H1 (cell line): ENCODE measurements at regions not wholly inside any gene's neighbourhood (a gene's known extent, or its start where the extent isn't known, plus 50 kb on each side); places are given as distances from the start of the nearest gene placed in this dataset.

ENCODE experiments used
- CTCF ChIA-PET: fragments of 300-600 bp; sonication (Branson Sonifier 250); formaldehyde crosslinking; loops from one replicate; lab custom pipeline; 2021; ENCODE audit not compliant: partially characterized antibody; lab: Charles Lee
- POLR2A ChIA-PET: fragments of 300-600 bp; sonication (Branson Sonifier 250); formaldehyde crosslinking; loops from one replicate; lab custom pipeline; 2021; ENCODE audit warnings: inconsistent platforms; ENCODE audit not compliant: partially characterized antibody; lab: Charles Lee
- DNase-seq, 2 experiments: peaks; one replicate each; pipeline versions ENCODE4 v3.0.0 to v3.0.0-alpha.2; 2010 to 2022; ENCODE audit warnings: low spot score in 2 of 2, low read depth in 1 of 2, mixed read lengths in 1 of 2
- FAIRE-seq: peaks from 2 replicates; lab custom pipeline; 2011; peaks lifted over from hg19 to GRCh38; lab: Jason Lieb, UNC
- H2AFZ ChIP-seq: 2 replicates; pipeline ENCODE4 v1.8.1; 2012; ENCODE audit warnings: low read length, inconsistent platforms
- H2AK5ac ChIP-seq: 2 replicates; pipeline ENCODE4 v1.6.1; 2013; ENCODE audit warnings: low read depth, low read length
- H2BK120ac ChIP-seq: replicated peaks from 2 replicates; pipeline ENCODE3; 2013; ENCODE audit warnings: low read depth, low read length, inconsistent platforms
- H2BK12ac ChIP-seq: 2 replicates; pipeline ENCODE4 v1.6.1; 2013; ENCODE audit warnings: low read depth, low read length
- H2BK15ac ChIP-seq: 2 replicates; pipeline ENCODE4 v1.6.1; 2013; ENCODE audit warnings: low read length
- H2BK20ac ChIP-seq: 2 replicates; pipeline ENCODE4 v1.6.1; 2013; ENCODE audit warnings: low read length
- H2BK5ac ChIP-seq: 2 replicates; pipeline ENCODE4 v1.6.1; 2013; ENCODE audit warnings: low read depth, low read length
- H3K14ac ChIP-seq: 2 replicates; pipeline ENCODE4 v1.6.1; 2013; ENCODE audit warnings: inconsistent platforms; ENCODE audit not compliant: insufficient read length
- H3K18ac ChIP-seq: 2 replicates; pipeline ENCODE4 v1.6.1; 2013; ENCODE audit warnings: low read length; ENCODE audit errors: extremely low read depth
- H3K23ac ChIP-seq: 2 replicates; pipeline ENCODE4 v1.6.1; 2013; ENCODE audit warnings: inconsistent platforms; ENCODE audit not compliant: insufficient read length
- H3K23me2 ChIP-seq: 2 replicates; pipeline ENCODE4 v1.6.1; 2013; ENCODE audit warnings: low read depth, low read length
- H3K27ac ChIP-seq: 2 replicates; pipeline ENCODE4 v1.6.1; 2011; ENCODE audit warnings: low read depth, low read length, inconsistent platforms
- H3K27me3 ChIP-seq, 4 experiments: replicated peaks in 1 of 4; 1 replicate in 1 of 4; 2 replicates in 3 of 4; pipeline versions ENCODE4 v1.6.1 to v1.8.1; 2011 to 2013; ENCODE audit warnings: low read length in 3 of 4, mild to moderate bottlenecking in 3 of 4, inconsistent platforms in 2 of 4, mixed read lengths in 2 of 4, moderate library complexity in 1 of 4; ENCODE audit not compliant: control insufficient read depth in 3 of 4, insufficient read depth in 3 of 4; ENCODE audit errors: extremely low read depth in 1 of 4
- H3K36me3 ChIP-seq, 4 experiments: 2 replicates each; pipeline versions ENCODE4 v1.6.1 to v1.8.1; 2011 to 2013; ENCODE audit warnings: mild to moderate bottlenecking in 4 of 4, low read length in 3 of 4, moderate library complexity in 2 of 4, control low read depth in 1 of 4, inconsistent platforms in 1 of 4; ENCODE audit not compliant: insufficient read depth in 4 of 4, control insufficient read depth in 2 of 4
- H3K4ac ChIP-seq: replicated peaks from 2 replicates; pipeline ENCODE3; 2013; ENCODE audit warnings: low read length, low read depth, mixed read lengths, inconsistent platforms; ENCODE audit not compliant: insufficient read length
- H3K4me1 ChIP-seq, 4 experiments: replicated peaks in 1 of 4; 1 replicate in 1 of 4; 2 replicates in 3 of 4; pipeline versions ENCODE4 v1.6.1 to v1.8.1; 2011 to 2013; ENCODE audit warnings: low read length in 3 of 4, inconsistent platforms in 2 of 4, mixed read lengths in 1 of 4; ENCODE audit not compliant: insufficient read depth in 4 of 4, control insufficient read depth in 3 of 4
- H3K4me2 ChIP-seq, 2 experiments: 2 replicates each; pipeline versions ENCODE4 v1.6.1 to v1.8.1; 2011 to 2013; ENCODE audit warnings: low read depth in 2 of 2, low read length in 2 of 2, control low read depth in 1 of 2, inconsistent platforms in 1 of 2, mild to moderate bottlenecking in 1 of 2; ENCODE audit not compliant: insufficient read depth in 1 of 2
- H3K4me3 ChIP-seq, 4 experiments: fragments of 200-600, 300-600 bp in 1 of 4; sonication (generic), shearing (Covaris generic), sonication (Bioruptor Twin) in 1 of 4; 2 replicates each; pipeline versions ENCODE4 v1.5.1 to v1.8.1; 2011 to 2016; ENCODE audit warnings: low read length in 4 of 4, low read depth in 3 of 4, control low read depth in 2 of 4, inconsistent platforms in 2 of 4, mild to moderate bottlenecking in 2 of 4, mixed read lengths in 1 of 4, moderate library complexity in 1 of 4; ENCODE audit not compliant: insufficient read depth in 2 of 4; ENCODE audit errors: extremely low read depth in 1 of 4
- H3K56ac ChIP-seq: replicated peaks from 2 replicates; pipeline ENCODE3; 2013; ENCODE audit warnings: low read depth, mild to moderate bottlenecking, mixed read lengths, low read length, inconsistent platforms; ENCODE audit not compliant: insufficient read length
- H3K79me1 ChIP-seq: 2 replicates; pipeline ENCODE4 v1.6.1; 2013; ENCODE audit warnings: low read depth, low read length, control low read depth
- H3K79me2 ChIP-seq, 2 experiments: 2 replicates each; pipeline versions ENCODE4 v1.6.1 to v1.8.1; 2012 to 2013; ENCODE audit warnings: low read length in 2 of 2, mild to moderate bottlenecking in 2 of 2, inconsistent platforms in 1 of 2; ENCODE audit not compliant: insufficient read depth in 2 of 2, control insufficient read depth in 1 of 2
- H3K9ac ChIP-seq, 4 experiments: replicated peaks in 1 of 4; 1 replicate in 1 of 4; 2 replicates in 3 of 4; pipeline versions ENCODE4 v1.6.1 to v1.8.1; 2011 to 2013; ENCODE audit warnings: low read depth in 3 of 4, low read length in 3 of 4, control low read depth in 2 of 4, mild to moderate bottlenecking in 2 of 4, moderate library complexity in 2 of 4, inconsistent platforms in 1 of 4; ENCODE audit errors: extremely low read depth in 1 of 4
- H3K9me3 ChIP-seq, 2 experiments: 2 replicates each; pipeline versions ENCODE4 v1.6.1 to v1.8.1; 2012 to 2013; ENCODE audit warnings: mild to moderate bottlenecking in 2 of 2, moderate library complexity in 2 of 2, control low read depth in 1 of 2, inconsistent platforms in 1 of 2, low read depth in 1 of 2, low read length in 1 of 2, mixed read lengths in 1 of 2; ENCODE audit not compliant: insufficient read depth in 2 of 2
- H4K20me1 ChIP-seq, 2 experiments: replicated peaks in 1 of 2; 2 replicates each; pipeline versions ENCODE3 to v1.8.1; 2011 to 2013; ENCODE audit warnings: inconsistent platforms in 2 of 2, low read length in 2 of 2, mild to moderate bottlenecking in 1 of 2; ENCODE audit not compliant: insufficient read depth in 2 of 2, control insufficient read depth in 1 of 2
- H4K5ac ChIP-seq: 2 replicates; pipeline ENCODE4 v1.6.1; 2013; ENCODE audit warnings: low read length, low read depth, mixed read lengths, inconsistent platforms; ENCODE audit not compliant: insufficient read length
- H4K8ac ChIP-seq: 2 replicates; pipeline ENCODE4 v1.8.0; 2013; ENCODE audit warnings: mild to moderate bottlenecking, moderate library complexity, low read length, inconsistent platforms; ENCODE audit not compliant: insufficient read depth; ENCODE audit errors: extremely low read depth
- H4K91ac ChIP-seq: replicated peaks from 2 replicates; pipeline ENCODE3; 2013; ENCODE audit warnings: low read length, mixed read lengths, inconsistent platforms; ENCODE audit not compliant: insufficient read length
- BCL11A ChIP-seq, 2 experiments: IDR thresholded peaks; one replicate each; pipeline ENCODE4 v1.6.1; 2011; ENCODE audit warnings: low read depth in 2 of 2, low read length in 2 of 2, mild to moderate bottlenecking in 2 of 2
- CBX8 ChIP-seq: fragments of 300-800, 300-1000 bp; sonication (generic); IDR thresholded peaks from 2 replicates; pipeline ENCODE4 v1.7.1; 2016; ENCODE audit warnings: low read depth, low read length, borderline replicate concordance
- CEBPB ChIP-seq: IDR thresholded peaks from 2 replicates; pipeline ENCODE4 v1.6.1; 2012; ENCODE audit warnings: low read depth, low read length
- CHD1 ChIP-seq: IDR thresholded peaks from 2 replicates; pipeline ENCODE4 v1.6.1; 2012; ENCODE audit warnings: low read depth, low read length, improper control_type of control experiment
- CREB1 ChIP-seq: IDR thresholded peaks from 2 replicates; pipeline ENCODE4 v1.6.1; 2012; ENCODE audit warnings: inconsistent platforms
- EGR1 ChIP-seq: IDR thresholded peaks from 2 replicates; pipeline ENCODE4 v1.6.1; 2011; ENCODE audit warnings: low read depth, low read length, borderline replicate concordance
- GABPA ChIP-seq: IDR thresholded peaks from 2 replicates; pipeline ENCODE4 v1.6.1; 2011; ENCODE audit warnings: mild to moderate bottlenecking, low read length, moderate library complexity, borderline replicate concordance; ENCODE audit not compliant: insufficient read depth
- HDAC2 ChIP-seq, 2 experiments: fragments of 300-600 bp in 1 of 2; sonication (generic) in 1 of 2; IDR thresholded peaks; 2 replicates each; pipeline ENCODE4 v1.6.1; 2011 to 2012; ENCODE audit warnings: low read depth in 2 of 2, low read length in 2 of 2, mild to moderate bottlenecking in 2 of 2, moderate library complexity in 2 of 2, borderline replicate concordance in 1 of 2, inconsistent platforms in 1 of 2
- JUN ChIP-seq: IDR thresholded peaks from 2 replicates; pipeline ENCODE4 v1.6.1; 2011; ENCODE audit warnings: low read depth, mild to moderate bottlenecking, improper control_type of control experiment, low read length
- KDM4A ChIP-seq: IDR thresholded peaks from one replicate; pipeline ENCODE4 v1.7.1; 2012; ENCODE audit warnings: low read depth, mild to moderate bottlenecking, moderate library complexity, low read length, inconsistent platforms; ENCODE audit not compliant: severe bottlenecking
- POU5F1 ChIP-seq: IDR thresholded peaks from 2 replicates; pipeline ENCODE4 v1.6.1; 2011; ENCODE audit warnings: low read depth, mild to moderate bottlenecking, low read length, moderate library complexity
- SIN3A ChIP-seq, 2 experiments: IDR thresholded peaks in 1 of 2; conservative IDR thresholded peaks in 1 of 2; 2 replicates each; pipeline ENCODE4 v1.6.1; 2011 to 2012; ENCODE audit warnings: low read length in 2 of 2, improper control_type of control experiment in 1 of 2, low read depth in 1 of 2, mild to moderate bottlenecking in 1 of 2
- YY1 ChIP-seq: IDR thresholded peaks from 2 replicates; pipeline ENCODE4 v1.6.1; 2011; ENCODE audit warnings: low read depth, mild to moderate bottlenecking, low read length
- WGBS, 2 experiments: shearing (Covaris generic) in 1 of 2; methylation state at CpG; one replicate each; pipeline versions ENCODE4 v1.1.6 to v1.1.7; 2013 to 2015; ENCODE audit warnings: low lambda C conversion rate in 2 of 2, mixed read lengths in 2 of 2, inconsistent platforms in 1 of 2, low coverage in 1 of 2, missing lambda C conversion rate in 1 of 2; ENCODE audit not compliant: insufficient replicate concordance in 2 of 2, insufficient coverage in 1 of 2, insufficient read length in 1 of 2; ENCODE audit errors: extremely low coverage in 1 of 2, missing lambda C conversion rate in 1 of 2; 5-methylcytosine and 5-hydroxymethylcytosine counted together

GRCh38 chrX:69290292-69290691 is 125.0 kb upstream of the PJA1 start:
- no peak for TF ChIP-seq EGR1
- no peak for TF ChIP-seq JUN
- TF ChIP-seq POU5F1 = no peak
- no peak for TF ChIP-seq SIN3A (conservative IDR thresholded peaks at IDR 0.05 in 1 of 2, IDR thresholded peaks at IDR 0.05 in 1 of 2; ENCODE audit: low read depth in 1 of 2, low read length in 2 of 2)
- no peak for TF ChIP-seq BCL11A (IDR thresholded peaks at IDR 0.05; ENCODE audit: low read depth in 2 of 2, low read length in 2 of 2)
- TF ChIP-seq CBX8 = no peak
- no peak for TF ChIP-seq CREB1
- no peak for TF ChIP-seq HDAC2 (IDR thresholded peaks at IDR 0.05; ENCODE audit: borderline replicate concordance in 1 of 2, low read depth in 2 of 2, low read length in 2 of 2)
- TF ChIP-seq CEBPB = no peak
- no peak for TF ChIP-seq YY1
- TF ChIP-seq KDM4A = no peak
- no peak for TF ChIP-seq CHD1
- TF ChIP-seq GABPA = no peak
- H4K5ac ChIP-seq = no peak overlapping the region
- no peak overlapping the region for H3K4ac ChIP-seq
- H4K91ac ChIP-seq = no peak overlapping the region
- H2BK20ac ChIP-seq = no peak overlapping the region
- no peak overlapping the region for H3K56ac ChIP-seq
- ChIA-PET POLR2A (interaction anchor here (0.9 kb wide), 1 partner anchor 97 kb away, joined by 3 read pairs; no protein-coding TSS in a partner anchor), CTCF (interaction anchor here (0.6 to 2.3 kb wide), 5 partner anchors 18 to 463 kb away, joined by 3 to 11 read pairs (median 4); no protein-coding TSS in a partner anchor)
- H2BK15ac ChIP-seq = no peak overlapping the region
- no peaks in the 10 kb centered on the region for H3K23me2 ChIP-seq
- no peaks in the 10 kb centered on the region for H3K9me3 ChIP-seq
- no peak overlapping the region for H3K14ac ChIP-seq
- H2AFZ ChIP-seq = no peak overlapping the region
- H3K27ac ChIP-seq = no peak overlapping the region
- H3K9ac ChIP-seq = no peak overlapping the region
- H2BK5ac ChIP-seq = no peak overlapping the region
- H2BK120ac ChIP-seq = no peak overlapping the region
- H3K27me3 ChIP-seq = peaks cover 2 to 16% (median 8%) of the 10 kb centered on the region in 4 experiments
- no peak for DNase-seq
- H2BK12ac ChIP-seq = no peak overlapping the region
- no peak for FAIRE-seq
- no peaks in the 10 kb centered on the region for H4K20me1 ChIP-seq
- H3K36me3 ChIP-seq = no peaks in the 10 kb centered on the region
- no peak overlapping the region for H3K4me2 ChIP-seq
- H3K79me1 ChIP-seq = no peaks in the 10 kb centered on the region
- no peak overlapping the region for H4K8ac ChIP-seq
- no peak overlapping the region for H3K18ac ChIP-seq
- no peak overlapping the region for H3K4me3 ChIP-seq
- no peaks in the 10 kb centered on the region for H3K79me2 ChIP-seq
- WGBS, 2 experiments = 83% methylated on average over 8 of the region's 8 CpGs; no CpG with 5 or more reads in 1 of the 2 experiments
- H3K23ac ChIP-seq = no peak overlapping the region
- peaks cover 0 to 13% (median 6%) of the 10 kb centered on the region in 4 experiments; a peak in 6 of 7 replicates for H3K4me1 ChIP-seq
- no peak overlapping the region for H2AK5ac ChIP-seq
